ENCODE measurements at regions not wholly inside any gene's neighbourhood (a gene's known extent, or its start where the extent isn't known, plus 50 kb on each side); places are given as distances from the start of the nearest gene placed in this dataset.

DNA sequence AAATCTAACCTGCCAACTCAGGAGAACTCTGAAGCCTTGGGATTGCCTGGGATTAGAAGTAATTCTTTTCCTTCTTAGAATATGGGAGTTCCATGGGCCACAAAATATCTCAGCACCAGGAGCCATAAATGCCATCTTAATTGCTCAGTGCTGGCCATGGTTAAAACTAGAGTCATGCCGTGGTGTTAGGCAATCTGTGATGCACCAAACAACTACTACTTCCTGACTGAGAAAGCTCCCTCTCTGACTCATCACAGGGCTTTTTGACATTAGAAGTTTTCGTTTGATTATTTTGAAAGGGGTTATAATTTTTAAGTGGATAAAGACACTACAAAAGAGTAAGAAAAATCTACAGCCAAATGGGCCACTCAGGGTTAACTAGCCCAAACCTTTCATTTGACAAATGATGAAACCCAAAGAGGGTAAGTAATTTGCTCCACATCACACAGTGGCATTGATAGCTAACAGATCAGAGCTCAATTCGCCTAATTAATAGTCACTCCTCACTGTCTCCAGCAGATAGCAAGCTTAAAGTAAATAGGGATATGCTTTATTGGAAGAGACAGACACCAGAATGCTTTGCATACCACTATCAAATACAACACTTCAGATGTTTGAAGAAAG, 377.3 kb downstream of the EMP1 start:
- Mint-ChIP-seq H3K36me3 (ENCODE audit: low read depth) (no peaks in the 10 kb centered on the region), H3K27me3 (ENCODE audit: low read depth) (no peaks in the 10 kb centered on the region), H3K27ac (no peak overlapping the region), H3K9me3 (no peaks in the 10 kb centered on the region), H3K4me1 (ENCODE audit: low read depth) (no peaks in the 10 kb centered on the region), H3K4me3 (ENCODE audit: low read depth) (no peak overlapping the region)
- intact Hi-C loops (cut with micrococcal nuclease): no loop called here
- DNase-seq (ENCODE audit: low spot score): no peak

DNA sequence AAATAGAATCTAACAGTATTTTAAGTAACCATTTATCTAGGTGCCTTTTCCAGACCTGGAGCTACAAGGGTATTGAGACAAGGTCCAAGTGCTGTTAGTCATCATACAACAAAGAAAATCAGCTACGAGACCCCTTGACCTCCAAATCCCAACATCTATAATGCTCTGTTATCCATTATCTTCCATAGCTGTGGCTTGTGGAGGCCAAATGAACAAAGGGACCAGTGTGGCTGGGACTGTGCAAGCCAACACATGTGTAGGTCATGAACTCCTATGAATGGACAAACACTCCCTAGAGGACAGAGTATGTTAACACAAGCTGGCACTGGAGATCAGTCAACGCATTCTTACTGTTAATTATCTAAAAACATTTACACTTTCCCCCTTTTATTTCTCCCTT, 374.5 kb downstream of the EMP1 start:
- Mint-ChIP-seq H3K4me3 (ENCODE audit: low read depth) (no peak overlapping the region), H3K36me3 (ENCODE audit: low read depth) (no peaks in the 10 kb centered on the region), H3K9me3 (no peaks in the 10 kb centered on the region), H3K27me3 (ENCODE audit: low read depth) (no peaks in the 10 kb centered on the region), H3K4me1 (ENCODE audit: low read depth) (no peaks in the 10 kb centered on the region), H3K27ac (no peak overlapping the region)
- intact Hi-C loops (cut with micrococcal nuclease): no loop called here
- no peak for DNase-seq (ENCODE audit: low spot score)

DNA sequence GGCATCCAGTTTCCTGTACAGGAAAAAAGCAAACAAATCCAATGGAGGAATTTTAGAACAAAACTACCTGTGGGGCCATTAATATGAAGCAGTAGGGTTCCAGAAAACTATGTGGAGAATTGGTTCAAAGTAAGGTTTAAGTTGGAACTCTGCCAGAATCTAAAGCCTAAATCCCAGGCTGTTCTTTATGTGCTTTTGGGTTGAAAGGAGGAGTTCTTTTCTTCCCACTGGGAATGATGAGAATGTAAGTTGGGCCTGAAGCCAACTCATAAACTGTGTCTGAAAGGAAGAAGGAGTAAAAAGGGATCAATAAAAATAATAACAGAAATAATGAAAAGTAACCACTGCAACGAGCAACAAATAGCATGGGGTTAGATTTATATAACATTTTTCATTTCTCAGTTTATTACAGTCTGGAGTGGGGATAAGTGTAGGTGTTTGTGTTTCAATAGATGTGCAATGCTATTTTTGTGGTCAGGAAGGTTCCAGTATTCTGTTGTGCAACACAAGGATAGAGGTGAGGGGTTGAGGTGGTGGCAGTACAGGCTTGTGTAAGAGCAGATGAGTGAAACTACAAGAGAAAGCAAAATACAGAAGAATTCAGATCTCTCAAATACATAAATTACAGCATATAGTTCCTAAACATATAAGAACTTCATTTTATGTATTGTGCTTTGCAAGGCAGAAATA, 373.6 kb downstream of the EMP1 start:
- H3K27me3 Mint-ChIP-seq (ENCODE audit: low read depth): no peaks in the 10 kb centered on the region
- no peak overlapping the region for H3K4me3 Mint-ChIP-seq (ENCODE audit: low read depth)
- H3K4me1 Mint-ChIP-seq (ENCODE audit: low read depth): no peaks in the 10 kb centered on the region
- no peak for DNase-seq (ENCODE audit: low spot score)
- intact Hi-C loops (cut with micrococcal nuclease): no loop called here
- H3K9me3 Mint-ChIP-seq: no peaks in the 10 kb centered on the region
- H3K36me3 Mint-ChIP-seq (ENCODE audit: low read depth): no peaks in the 10 kb centered on the region
- no peak overlapping the region for H3K27ac Mint-ChIP-seq

DNA sequence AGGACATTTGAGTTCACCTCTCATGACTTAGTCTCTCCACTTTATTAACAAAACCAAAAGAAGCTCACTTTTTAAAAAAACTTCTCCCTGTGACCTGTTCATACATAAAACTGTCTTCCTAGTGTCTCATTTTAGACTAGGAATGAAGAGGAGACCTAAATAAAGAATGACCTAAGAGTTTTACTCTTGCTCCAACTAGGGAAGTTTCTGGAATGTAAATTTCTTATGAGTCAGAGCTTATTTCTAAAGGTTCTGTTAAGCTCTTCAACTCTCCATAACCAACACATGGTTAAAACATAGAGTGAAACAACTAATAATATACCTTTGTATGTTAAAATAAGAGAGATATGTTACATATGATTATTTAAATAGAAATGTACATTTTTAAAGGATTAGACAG, 369.8 kb downstream of the EMP1 start:
- no peak for DNase-seq (ENCODE audit: low spot score)
- H3K9me3 Mint-ChIP-seq: no peaks in the 10 kb centered on the region
- H3K27ac Mint-ChIP-seq: no peak overlapping the region
- no peaks in the 10 kb centered on the region for H3K27me3 Mint-ChIP-seq (ENCODE audit: low read depth)
- H3K4me3 Mint-ChIP-seq (ENCODE audit: low read depth): no peak overlapping the region
- no peaks in the 10 kb centered on the region for H3K4me1 Mint-ChIP-seq (ENCODE audit: low read depth)
- intact Hi-C loops (cut with micrococcal nuclease): no loop called here
- H3K36me3 Mint-ChIP-seq (ENCODE audit: low read depth): no peaks in the 10 kb centered on the region

DNA sequence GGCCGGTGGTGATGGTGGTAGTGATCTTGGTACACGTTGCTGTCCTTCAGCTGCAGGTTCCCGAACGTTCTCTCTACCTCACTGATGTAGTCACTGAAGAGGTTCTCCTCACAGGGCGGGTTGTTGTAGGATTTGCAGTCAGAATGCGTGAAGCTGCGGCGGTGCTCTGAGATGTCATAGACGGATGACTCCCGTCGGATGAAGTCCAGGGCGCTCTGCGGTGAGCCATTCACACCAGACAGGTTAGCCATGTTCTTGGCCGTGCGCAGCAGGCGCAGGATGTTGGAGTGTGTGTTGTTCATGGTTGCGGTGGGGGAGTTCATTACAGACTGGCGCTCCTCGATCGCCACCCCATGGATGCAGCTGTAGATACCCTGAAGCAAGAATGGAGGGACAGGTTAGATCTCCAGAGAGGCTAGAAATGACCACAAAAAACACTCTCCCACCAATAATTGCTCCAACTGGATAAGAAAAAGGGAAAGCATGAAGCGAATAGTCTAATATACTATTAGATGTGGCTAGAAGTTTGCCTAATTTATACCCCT, 367.8 kb downstream of the EMP1 start:
- intact Hi-C loops (cut with micrococcal nuclease): no loop called here
- Mint-ChIP-seq H3K4me1 (ENCODE audit: low read depth) (no peaks in the 10 kb centered on the region), H3K27me3 (ENCODE audit: low read depth) (no peaks in the 10 kb centered on the region), H3K9me3 (no peaks in the 10 kb centered on the region), H3K27ac (no peak overlapping the region), H3K36me3 (ENCODE audit: low read depth) (no peaks in the 10 kb centered on the region), H3K4me3 (ENCODE audit: low read depth) (no peak overlapping the region)
- DNase-seq (ENCODE audit: low spot score): no peak

DNA sequence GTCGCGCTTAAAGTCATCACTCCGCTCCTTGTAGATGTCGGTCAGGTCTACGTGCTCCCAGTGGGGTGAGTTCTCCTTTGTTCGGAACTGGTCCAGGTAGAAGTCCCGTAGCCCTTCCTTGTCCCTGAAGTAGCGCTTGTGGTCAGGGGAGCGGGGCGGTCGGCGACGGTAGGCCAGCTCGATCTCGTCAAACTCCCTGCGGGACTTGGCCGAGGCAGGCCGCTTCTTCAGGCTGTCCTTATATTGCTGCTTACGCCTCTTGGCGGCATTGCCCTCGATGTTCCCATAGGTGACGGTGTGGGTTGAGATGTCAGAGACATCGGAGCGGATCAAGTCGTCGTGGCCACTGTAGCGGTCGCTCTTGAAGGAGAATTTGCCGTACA, 367.2 kb downstream of the EMP1 start:
- intact Hi-C loops (cut with micrococcal nuclease): no loop called here
- H3K4me1 Mint-ChIP-seq (ENCODE audit: low read depth): no peaks in the 10 kb centered on the region
- H3K27ac Mint-ChIP-seq: no peak overlapping the region
- no peak for DNase-seq (ENCODE audit: low spot score)
- no peaks in the 10 kb centered on the region for H3K9me3 Mint-ChIP-seq
- H3K27me3 Mint-ChIP-seq (ENCODE audit: low read depth): no peaks in the 10 kb centered on the region
- no peaks in the 10 kb centered on the region for H3K36me3 Mint-ChIP-seq (ENCODE audit: low read depth)
- no peak overlapping the region for H3K4me3 Mint-ChIP-seq (ENCODE audit: low read depth)

DNA sequence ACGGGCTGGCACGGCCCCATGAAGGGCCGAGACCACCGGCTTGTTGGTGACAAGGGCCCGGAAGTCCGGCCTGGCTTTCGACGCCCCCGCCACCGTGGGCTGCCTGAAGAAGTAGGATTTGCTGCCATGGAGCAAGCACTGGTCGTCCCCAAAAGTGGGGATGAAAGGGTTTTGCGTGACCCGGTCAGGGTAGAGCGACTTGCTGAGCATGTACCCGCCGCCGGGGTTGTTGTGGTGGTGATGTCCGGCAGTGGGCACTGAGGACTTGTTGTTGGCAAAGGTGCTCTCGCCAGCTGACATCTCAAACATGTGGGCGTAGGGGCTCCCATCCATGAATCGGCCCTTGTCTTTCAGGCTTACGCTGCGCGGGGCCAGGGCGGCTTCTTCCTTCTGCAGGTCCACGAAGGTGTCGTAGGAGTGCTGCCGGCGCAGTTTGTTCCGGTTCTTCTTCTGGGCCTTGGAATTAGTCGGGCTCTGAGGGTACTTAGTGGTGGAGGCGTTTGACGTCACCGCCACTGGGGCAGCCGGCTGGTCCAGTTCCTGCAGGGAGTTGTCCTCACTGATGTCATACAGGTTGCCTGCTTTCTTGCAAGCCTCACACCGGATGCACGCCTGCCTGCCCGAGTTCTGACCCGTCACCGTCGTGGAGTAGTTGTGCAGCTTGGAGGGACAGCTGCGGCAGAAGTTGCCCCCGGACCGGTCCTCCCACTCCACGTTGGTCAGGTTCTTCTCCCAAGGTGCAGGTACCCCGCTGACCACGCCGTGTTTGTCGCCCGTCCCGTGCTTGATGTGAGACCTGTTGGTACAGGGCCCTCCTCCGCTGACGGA, 366.6 kb downstream of the EMP1 start:
- Mint-ChIP-seq H3K27me3 (ENCODE audit: low read depth) (no peaks in the 10 kb centered on the region), H3K36me3 (ENCODE audit: low read depth) (no peaks in the 10 kb centered on the region), H3K4me3 (ENCODE audit: low read depth) (no peak overlapping the region), H3K4me1 (ENCODE audit: low read depth) (no peaks in the 10 kb centered on the region), H3K9me3 (no peaks in the 10 kb centered on the region), H3K27ac (no peak overlapping the region)
- no peak for DNase-seq (ENCODE audit: low spot score)
- intact Hi-C loops (cut with micrococcal nuclease): no loop called here

DNA sequence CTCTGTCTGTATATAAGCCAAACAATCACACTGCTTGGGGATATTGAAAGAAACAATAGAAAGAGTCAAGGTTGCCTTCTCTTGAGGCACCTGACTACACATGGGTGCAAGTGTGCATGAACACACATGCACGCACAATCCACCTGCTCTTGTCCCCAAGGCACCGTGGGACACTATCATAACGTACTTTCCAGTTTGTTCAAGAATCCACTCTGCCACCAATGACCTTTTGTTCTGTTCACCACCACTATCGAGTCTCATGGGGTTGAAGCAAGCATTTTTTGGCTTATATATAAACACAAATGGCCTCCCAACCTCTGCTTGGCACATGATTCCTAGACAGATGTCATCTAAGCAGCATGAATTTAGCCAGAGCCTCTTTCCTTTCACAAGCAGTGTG, 365.4 kb downstream of the EMP1 start:
- no peak for DNase-seq (ENCODE audit: low spot score)
- no peaks in the 10 kb centered on the region for H3K36me3 Mint-ChIP-seq (ENCODE audit: low read depth)
- H3K4me3 Mint-ChIP-seq (ENCODE audit: low read depth): no peak overlapping the region
- H3K27ac Mint-ChIP-seq: no peak overlapping the region
- H3K9me3 Mint-ChIP-seq: no peaks in the 10 kb centered on the region
- intact Hi-C loops (cut with micrococcal nuclease): no loop called here
- H3K4me1 Mint-ChIP-seq (ENCODE audit: low read depth): no peaks in the 10 kb centered on the region
- H3K27me3 Mint-ChIP-seq (ENCODE audit: low read depth): no peaks in the 10 kb centered on the region

DNA sequence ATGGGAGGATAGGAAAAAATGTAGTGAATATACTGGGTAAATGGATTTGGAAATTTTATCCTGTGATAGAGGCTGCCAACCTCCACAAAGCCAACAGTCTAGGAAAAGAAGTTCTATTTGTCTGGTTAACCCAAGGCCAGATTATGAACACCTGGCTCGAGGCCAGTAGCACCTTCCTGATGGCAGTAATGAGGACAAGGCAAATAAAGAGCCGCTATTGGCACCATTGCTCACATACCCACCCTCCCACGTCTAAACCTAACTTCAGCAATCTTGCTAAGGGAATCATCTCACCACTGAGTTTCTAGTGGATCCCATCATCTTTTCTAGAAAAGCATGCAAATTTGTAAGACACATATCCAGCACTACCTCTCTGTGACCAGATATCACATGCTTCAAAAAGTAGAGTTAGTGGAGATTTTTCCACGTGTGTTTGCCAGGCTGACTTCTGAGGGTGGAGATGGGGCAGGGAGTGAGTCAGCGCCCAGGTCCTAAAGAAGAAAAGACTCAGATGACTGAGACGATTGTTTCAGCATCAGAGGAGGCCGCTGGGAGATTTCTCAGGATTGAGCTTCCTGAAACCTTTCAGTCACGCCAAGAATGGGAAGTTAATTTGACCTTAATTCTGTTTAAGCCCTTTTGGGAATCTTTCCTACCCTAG, 362.9 kb downstream of the EMP1 start:
- Mint-ChIP-seq H3K36me3 (ENCODE audit: low read depth) (no peaks in the 10 kb centered on the region), H3K4me1 (ENCODE audit: low read depth) (no peaks in the 10 kb centered on the region), H3K27me3 (ENCODE audit: low read depth) (no peaks in the 10 kb centered on the region), H3K9me3 (no peaks in the 10 kb centered on the region), H3K4me3 (ENCODE audit: low read depth) (no peak overlapping the region), H3K27ac (no peak overlapping the region)
- intact Hi-C loops (cut with micrococcal nuclease): no loop called here
- DNase-seq (ENCODE audit: low spot score): no peak

DNA sequence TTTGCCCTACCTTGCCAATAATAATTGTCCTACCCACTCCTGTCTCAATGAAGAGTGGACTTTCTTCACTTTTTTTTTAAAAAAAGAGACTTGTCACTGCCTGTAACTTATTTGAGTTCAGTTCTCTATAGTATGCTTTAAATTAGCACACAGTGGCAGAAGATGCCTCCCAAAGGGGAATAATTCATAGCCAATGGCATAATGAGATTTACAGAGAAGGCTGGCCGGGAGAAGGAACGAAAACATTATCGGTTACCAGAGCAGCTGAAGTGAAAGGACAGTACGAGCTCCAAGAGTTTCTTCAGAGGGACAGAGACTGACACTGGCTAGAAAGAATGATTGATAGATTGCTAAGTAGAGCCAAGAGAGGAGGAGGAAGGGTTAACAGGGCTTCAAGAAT, 356.3 kb downstream of the EMP1 start:
- Mint-ChIP-seq H3K9me3 (no peaks in the 10 kb centered on the region), H3K36me3 (ENCODE audit: low read depth) (no peaks in the 10 kb centered on the region), H3K4me1 (ENCODE audit: low read depth) (no peaks in the 10 kb centered on the region), H3K27ac (no peak overlapping the region), H3K27me3 (ENCODE audit: low read depth) (peaks cover 4% of the 10 kb centered on the region), H3K4me3 (ENCODE audit: low read depth) (no peak overlapping the region)
- intact Hi-C loops (cut with micrococcal nuclease): no loop called here
- no peak for DNase-seq (ENCODE audit: low spot score)

DNA sequence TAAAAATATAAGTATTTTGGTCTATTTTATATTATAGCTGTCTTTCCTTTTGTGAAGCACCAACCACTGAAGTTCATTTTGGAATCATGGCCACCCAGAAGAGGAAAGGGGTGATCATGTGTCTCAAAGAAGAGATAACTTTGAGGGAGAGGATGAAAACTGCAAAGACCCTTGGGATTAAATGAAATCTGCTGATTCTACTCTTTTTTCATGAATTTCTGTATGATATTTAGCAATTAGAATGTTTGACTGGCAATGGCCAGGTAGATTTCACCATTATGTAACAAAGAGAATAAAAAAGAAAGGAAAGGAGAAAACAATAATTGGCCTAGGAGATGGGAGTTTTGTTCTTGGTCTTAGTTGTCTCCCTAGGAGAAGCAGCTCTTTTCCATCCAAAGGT, 350.8 kb downstream of the EMP1 start:
- Mint-ChIP-seq H3K4me3 (ENCODE audit: low read depth) (no peak overlapping the region), H3K27me3 (ENCODE audit: low read depth) (peaks cover 9% of the 10 kb centered on the region), H3K27ac (no peak overlapping the region), H3K9me3 (no peaks in the 10 kb centered on the region), H3K36me3 (ENCODE audit: low read depth) (no peaks in the 10 kb centered on the region), H3K4me1 (ENCODE audit: low read depth) (no peaks in the 10 kb centered on the region)
- DNase-seq (ENCODE audit: low spot score): no peak
- intact Hi-C loops (cut with micrococcal nuclease): no loop called here

DNA sequence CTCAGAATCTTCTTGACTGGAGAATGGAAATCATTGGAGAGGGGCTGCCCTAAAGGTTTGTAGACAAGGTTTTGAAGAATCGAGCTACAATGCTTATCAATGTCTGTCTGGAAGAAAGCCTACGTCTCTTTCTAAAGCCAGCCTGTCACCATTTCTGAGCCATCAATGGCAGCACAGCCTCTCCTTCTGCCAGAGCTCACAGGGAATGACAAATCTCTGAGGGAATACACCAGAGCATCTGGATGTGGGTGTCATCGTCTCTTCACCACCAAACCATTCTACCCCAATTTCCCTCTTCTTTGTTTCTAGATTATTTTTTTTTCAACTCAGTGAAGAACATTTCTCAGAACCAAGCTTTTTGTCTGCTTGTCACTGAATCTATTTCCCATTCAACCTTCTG, 349.7 kb downstream of the EMP1 start:
- no peak overlapping the region for H3K27ac Mint-ChIP-seq
- no peaks in the 10 kb centered on the region for H3K36me3 Mint-ChIP-seq (ENCODE audit: low read depth)
- H3K4me1 Mint-ChIP-seq (ENCODE audit: low read depth): no peaks in the 10 kb centered on the region
- intact Hi-C loops (cut with micrococcal nuclease): no loop called here
- H3K4me3 Mint-ChIP-seq (ENCODE audit: low read depth): no peak overlapping the region
- peaks cover 9% of the 10 kb centered on the region for H3K27me3 Mint-ChIP-seq (ENCODE audit: low read depth)
- DNase-seq (ENCODE audit: low spot score): no peak
- no peaks in the 10 kb centered on the region for H3K9me3 Mint-ChIP-seq

Data from activated T-helper 2 cell treated with anti-CD3 and anti-CD28 coated beads, Interferon-gamma antibody, Interleukin-2, Interleukin-4, amounts not matched to agents 10 μg/mL and 5 μg/mL and 100 μg/mL, durations not matched to agents 14 hours and 24 hours and 36 hours (primary cell).